Keratinocyte (primary cell): ENCODE measurements at regions not wholly inside any gene's neighbourhood (a gene's known extent, or its start where the extent isn't known, plus 50 kb on each side); places are given as distances from the start of the nearest gene placed in this dataset.

Source experiments
- DNase-seq: peaks from one replicate; pipeline ENCODE4 v3.0.0-alpha.2; 2011; ENCODE audit warnings: low read depth, missing footprints, low spot score
- FAIRE-seq: peaks from 2 replicates; lab custom pipeline; 2011; peaks lifted over from hg19 to GRCh38; lab: Jason Lieb, UNC
- H2AFZ ChIP-seq: 2 replicates; pipeline ENCODE4 v1.6.0; 2012; ENCODE audit warnings: low read length, control low read depth, inconsistent platforms; ENCODE audit not compliant: control insufficient read depth
- H3K27ac ChIP-seq: 2 replicates; pipeline ENCODE4 v1.5.1; 2011; ENCODE audit warnings: low read length; ENCODE audit not compliant: control insufficient read depth, insufficient read depth
- H3K27me3 ChIP-seq: 3 replicates; pipeline ENCODE4 v1.6.0; 2011; ENCODE audit warnings: low read length; ENCODE audit not compliant: control insufficient read depth, insufficient read depth; ENCODE audit errors: extremely low read depth
- H3K36me3 ChIP-seq, 2 experiments: 2 replicates in 1 of 2; 3 replicates in 1 of 2; pipeline ENCODE4 v1.5.1; 2011; ENCODE audit warnings: low read length in 2 of 2, mild to moderate bottlenecking in 1 of 2; ENCODE audit not compliant: control insufficient read depth in 2 of 2, insufficient read depth in 2 of 2; ENCODE audit errors: extremely low read depth in 1 of 2
- H3K4me1 ChIP-seq: 3 replicates; pipeline ENCODE4 v1.5.1; 2011; ENCODE audit warnings: low read length; ENCODE audit not compliant: control insufficient read depth, insufficient read depth; ENCODE audit errors: extremely low read depth
- H3K4me2 ChIP-seq: 3 replicates; pipeline ENCODE4 v1.6.0; 2011; ENCODE audit warnings: low read depth, low read length; ENCODE audit not compliant: control insufficient read depth, insufficient read depth; ENCODE audit errors: extremely low read depth
- H3K4me3 ChIP-seq, 3 experiments: fragments of 200-600 bp in 1 of 3; sonication (generic) in 1 of 3; 2 replicates in 2 of 3; 3 replicates in 1 of 3; pipeline ENCODE4 v1.5.1; 2011 to 2016; ENCODE audit warnings: low read length in 3 of 3, mild to moderate bottlenecking in 3 of 3, control low read depth in 2 of 3, inconsistent platforms in 1 of 3, low read depth in 1 of 3, mixed read lengths in 1 of 3, mixed run types in 1 of 3, moderate library complexity in 1 of 3; ENCODE audit not compliant: control insufficient read depth in 2 of 3, insufficient read depth in 2 of 3; ENCODE audit errors: extremely low read depth in 1 of 3
- H3K79me2 ChIP-seq: 2 replicates; pipeline ENCODE4 v1.6.0; 2012; ENCODE audit warnings: low read length; ENCODE audit not compliant: control insufficient read depth, insufficient read depth
- H3K9ac ChIP-seq: 3 replicates; pipeline ENCODE4 v1.6.0; 2011; ENCODE audit warnings: low read length; ENCODE audit not compliant: control insufficient read depth, insufficient read depth; ENCODE audit errors: extremely low read depth
- H3K9me1 ChIP-seq: 3 replicates; pipeline ENCODE4 v1.6.0; 2011; ENCODE audit warnings: low read length; ENCODE audit not compliant: control insufficient read depth, insufficient read depth; ENCODE audit errors: extremely low read depth
- H3K9me3 ChIP-seq: 2 replicates; pipeline ENCODE4 v1.5.1; 2012; ENCODE audit warnings: low read depth, low read length; ENCODE audit not compliant: control insufficient read depth
- H4K20me1 ChIP-seq: 3 replicates; pipeline ENCODE4 v1.6.0; 2011; ENCODE audit warnings: low read length; ENCODE audit not compliant: control insufficient read depth, insufficient read depth; ENCODE audit errors: extremely low read depth
- CTCF ChIP-seq, 3 experiments: IDR thresholded peaks in 1 of 3; conservative IDR thresholded peaks in 1 of 3; optimal IDR thresholded peaks in 1 of 3; 2 replicates in 2 of 3; 3 replicates in 1 of 3; pipeline versions ENCODE3 to v1.5.1; 2011; ENCODE audit warnings: low read length in 3 of 3, mild to moderate bottlenecking in 3 of 3, moderate library complexity in 2 of 3, control low read depth in 1 of 3, inconsistent platforms in 1 of 3; ENCODE audit not compliant: insufficient read depth in 2 of 3; ENCODE audit errors: extremely low read depth in 1 of 3
- EZH2 ChIP-seq: IDR thresholded peaks from one replicate; pipeline ENCODE4 v1.6.1; 2012; ENCODE audit warnings: inconsistent platforms, mild to moderate bottlenecking, low read length, moderate library complexity
- dilution Hi-C: fragments of 300-500 bp; cut with MboI; formaldehyde crosslinking; loops from one replicate; pipeline ENCODE4 v1.7.0; 2020; ENCODE audit warnings: low sequenced_read_pairs; ENCODE audit not compliant: extremely low pct_ligation_motif_present

- dilution Hi-C loops, result no loop called here
- no peaks in the 10 kb centered on the region for H3K79me2 ChIP-seq
Measured at GRCh38 chr16:76741623-76742022, 449.4 kb upstream of the MON1B start.

GRCh38 chr16:76748461-76749348 is 442.3 kb upstream of the MON1B start:
- TF ChIP-seq EZH2 (no peak), CTCF (optimal IDR thresholded peaks at IDR 0.05 in 1 of 3, IDR thresholded peaks at IDR 0.05 in 1 of 3, conservative IDR thresholded peaks at IDR 0.05 in 1 of 3; ENCODE audit: extremely low read depth in 1 of 3, insufficient read depth in 2 of 3, low read length in 3 of 3) (no peak)

More at GRCh38 chr16:76741623-76742022, 449.4 kb upstream of the MON1B start:
- Histone ChIP-seq H3K9me3 (no peaks in the 10 kb centered on the region), H2AFZ (no peak overlapping the region), H3K27me3 (no peaks in the 10 kb centered on the region), H3K4me2 (no peak overlapping the region), H3K9ac (no peak overlapping the region), H3K4me3 (no peak overlapping the region), H3K36me3 (no peaks in the 10 kb centered on the region), H3K9me1 (no peaks in the 10 kb centered on the region), H3K27ac (no peak overlapping the region), H4K20me1 (no peaks in the 10 kb centered on the region), H3K4me1 (no peaks in the 10 kb centered on the region)
- TF ChIP-seq EZH2 (no peak), CTCF (optimal IDR thresholded peaks at IDR 0.05 in 1 of 3, IDR thresholded peaks at IDR 0.05 in 1 of 3, conservative IDR thresholded peaks at IDR 0.05 in 1 of 3; ENCODE audit: extremely low read depth in 1 of 3, insufficient read depth in 2 of 3, low read length in 3 of 3) (no peak)
- no peak for DNase-seq
- FAIRE-seq, result no peak

More at GRCh38 chr16:76748461-76749348, 442.3 kb upstream of the MON1B start:
- no peak overlapping the region for H3K27ac ChIP-seq
- no peaks in the 10 kb centered on the region for H3K4me1 ChIP-seq
- no peaks in the 10 kb centered on the region for H3K27me3 ChIP-seq
- no peak overlapping the region for H3K4me3 ChIP-seq
- H4K20me1 ChIP-seq, result no peaks in the 10 kb centered on the region
- peaks cover 1% of the 10 kb centered on the region for H3K9me3 ChIP-seq
- no peak overlapping the region for H2AFZ ChIP-seq
- FAIRE-seq (no peak), DNase-seq (no peak)
- H3K9ac ChIP-seq, result no peak overlapping the region
- dilution Hi-C loops, result no loop called here
- no peaks in the 10 kb centered on the region for H3K36me3 ChIP-seq
- H3K9me1 ChIP-seq, result no peaks in the 10 kb centered on the region
- no peaks in the 10 kb centered on the region for H3K79me2 ChIP-seq
- no peak overlapping the region for H3K4me2 ChIP-seq
